ENCODE measurements at regions not wholly inside any gene's neighbourhood (a gene's known extent, or its start where the extent isn't known, plus 50 kb on each side); places are given as distances from the start of the nearest gene placed in this dataset.

GRCh38 chr7:25653384-25653783, 425.1 kb upstream of the NPVF start:
- no peak for TF ChIP-seq POLR2A (IDR thresholded peaks at IDR 0.05; ENCODE audit: low read depth, low read length)
- no peak for TF ChIP-seq POLR2AphosphoS5 (IDR thresholded peaks at IDR 0.05; ENCODE audit: low read depth, low read length)
- TF ChIP-seq TAF1 (IDR thresholded peaks at IDR 0.05; ENCODE audit: borderline replicate concordance, low read depth, low read length) = no peak
